GM18505 (cell line): ENCODE measurements at regions not wholly inside any gene's neighbourhood (a gene's known extent, or its start where the extent isn't known, plus 50 kb on each side); places are given as distances from the start of the nearest gene placed in this dataset.

Experiments used
- ATAC-seq: cut with Tn5 transposase; IDR thresholded peaks from one replicate; pipeline ENCODE4 v1.9.1; 2021; ENCODE audit not compliant: unreplicated experiment
- POLR2A ChIP-seq: IDR thresholded peaks from 4 replicates; pipeline ENCODE4 v1.6.1; 2011; ENCODE audit warnings: borderline replicate concordance; ENCODE audit not compliant: insufficient read depth, insufficient read length; ENCODE audit errors: extremely low read depth

DNA sequence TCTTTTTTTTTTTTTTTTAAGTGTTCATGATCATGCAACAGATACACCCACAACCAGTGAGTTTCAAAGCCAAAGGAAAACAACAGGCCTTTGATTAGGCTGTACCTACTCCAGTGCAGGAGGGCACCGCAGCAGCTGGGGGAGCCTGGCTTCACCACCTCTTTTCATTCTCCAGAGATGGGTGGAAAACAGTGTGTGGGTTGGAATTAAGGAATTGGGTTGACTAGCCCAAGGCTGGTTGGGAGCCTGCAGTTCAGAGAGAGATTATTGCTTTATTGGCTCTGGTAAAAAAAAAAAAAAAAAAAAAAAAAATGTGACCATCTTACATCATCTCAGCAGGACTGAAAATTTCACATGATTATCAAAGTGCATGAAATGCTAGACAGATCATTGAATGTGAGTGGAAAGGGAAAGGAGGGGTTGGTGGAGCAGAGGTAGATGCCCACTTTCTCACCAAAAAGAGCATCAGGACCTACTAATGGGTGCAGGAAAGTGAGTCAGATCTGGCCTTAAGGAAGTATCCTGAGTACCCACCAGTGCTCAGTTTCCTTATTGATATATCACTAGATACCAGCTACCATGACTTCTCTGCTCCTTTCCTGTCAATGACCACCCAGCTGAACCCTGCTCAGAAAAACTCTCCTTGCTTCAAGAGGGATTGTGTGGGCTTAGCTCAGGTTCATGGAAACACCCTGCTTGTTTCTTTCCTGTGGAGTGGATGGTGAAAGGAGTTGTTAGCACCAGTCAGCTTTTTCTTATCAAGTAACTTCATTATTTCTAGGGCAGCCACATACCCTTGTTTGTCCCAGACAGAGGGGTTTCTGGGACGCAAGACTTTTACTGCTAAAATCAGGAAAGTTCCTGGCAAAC lies 54.8 kb upstream of the DYRK2 start:
- no peak for TF ChIP-seq POLR2A
- ATAC-seq, result no peak

- TF ChIP-seq POLR2A, result no peak
- ATAC-seq, result no peak
These were observed 53.7 kb upstream of the DYRK2 start for GRCh38 chr12:67594888-67595287.

- no peak for ATAC-seq
- no peak for TF ChIP-seq POLR2A
These were observed 53.2 kb upstream of the DYRK2 start for GRCh38 chr12:67595365-67595764.

- no peak for TF ChIP-seq POLR2A
- ATAC-seq, result no peak
These were observed 49.9 kb upstream of the DYRK2 start for GRCh38 chr12:67598598-67598997.
